ENCODE measurements at regions not wholly inside any gene's neighbourhood (a gene's known extent, or its start where the extent isn't known, plus 50 kb on each side); places are given as distances from the start of the nearest gene placed in this dataset.

DNA sequence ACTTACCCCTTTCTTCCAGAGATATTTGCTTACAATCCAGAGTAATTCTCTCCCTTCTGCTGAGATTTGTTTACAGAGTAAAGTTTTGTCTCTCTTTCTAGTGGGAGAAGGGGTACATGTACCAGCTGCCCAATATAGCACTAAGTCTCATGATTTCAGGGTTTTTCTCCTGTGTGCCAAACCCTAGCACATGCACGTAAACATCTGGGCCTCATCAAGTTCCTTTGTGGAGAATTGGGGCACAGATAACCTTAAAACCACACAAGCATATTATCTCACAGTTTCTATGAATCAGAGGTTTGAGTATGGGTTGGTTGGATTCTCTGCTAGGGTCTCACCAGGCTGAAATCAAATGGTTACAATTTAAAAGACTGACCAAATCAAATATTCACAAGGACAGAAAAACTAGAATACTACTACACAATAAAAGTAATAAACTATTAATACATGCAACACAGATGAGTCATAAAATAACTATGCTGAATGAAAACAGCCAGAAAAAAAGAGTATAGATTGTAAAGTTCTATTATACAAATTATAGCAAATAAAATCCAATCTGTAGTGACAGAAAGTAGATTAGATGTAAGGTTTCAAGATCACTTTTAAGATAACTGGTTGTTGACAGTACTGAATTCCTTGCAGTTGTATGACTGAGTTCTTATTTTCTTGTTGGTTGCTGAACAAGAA is 347.4 kb upstream of the PTBP2 start:
- H3K9me3 ChIP-seq: no peaks in the 10 kb centered on the region
- intact Hi-C loops (cut with DNase I): no loop called here
- 90% methylated on average over 1 of the region's 1 CpG; no CpG with 5 or more reads in 1 of the 2 donors for WGBS, 2 donors
- H3K27me3 ChIP-seq: no peaks in the 10 kb centered on the region
- H3K27ac ChIP-seq: no peak overlapping the region
- H3K4me1 ChIP-seq: no peaks in the 10 kb centered on the region
- no peak for DNase-seq
- no peaks in the 10 kb centered on the region for H3K36me3 ChIP-seq
- H3K4me3 ChIP-seq: no peak overlapping the region
- no peak for TF ChIP-seq POLR2A (IDR thresholded peaks at IDR 0.05)
- TF ChIP-seq, protein P1, sequence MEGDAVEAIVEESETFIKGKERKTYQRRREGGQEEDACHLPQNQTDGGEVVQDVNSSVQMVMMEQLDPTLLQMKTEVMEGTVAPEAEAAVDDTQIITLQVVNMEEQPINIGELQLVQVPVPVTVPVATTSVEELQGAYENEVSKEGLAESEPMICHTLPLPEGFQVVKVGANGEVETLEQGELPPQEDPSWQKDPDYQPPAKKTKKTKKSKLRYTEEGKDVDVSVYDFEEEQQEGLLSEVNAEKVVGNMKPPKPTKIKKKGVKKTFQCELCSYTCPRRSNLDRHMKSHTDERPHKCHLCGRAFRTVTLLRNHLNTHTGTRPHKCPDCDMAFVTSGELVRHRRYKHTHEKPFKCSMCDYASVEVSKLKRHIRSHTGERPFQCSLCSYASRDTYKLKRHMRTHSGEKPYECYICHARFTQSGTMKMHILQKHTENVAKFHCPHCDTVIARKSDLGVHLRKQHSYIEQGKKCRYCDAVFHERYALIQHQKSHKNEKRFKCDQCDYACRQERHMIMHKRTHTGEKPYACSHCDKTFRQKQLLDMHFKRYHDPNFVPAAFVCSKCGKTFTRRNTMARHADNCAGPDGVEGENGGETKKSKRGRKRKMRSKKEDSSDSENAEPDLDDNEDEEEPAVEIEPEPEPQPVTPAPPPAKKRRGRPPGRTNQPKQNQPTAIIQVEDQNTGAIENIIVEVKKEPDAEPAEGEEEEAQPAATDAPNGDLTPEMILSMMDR (IDR thresholded peaks at IDR 0.05): no peak

DNA sequence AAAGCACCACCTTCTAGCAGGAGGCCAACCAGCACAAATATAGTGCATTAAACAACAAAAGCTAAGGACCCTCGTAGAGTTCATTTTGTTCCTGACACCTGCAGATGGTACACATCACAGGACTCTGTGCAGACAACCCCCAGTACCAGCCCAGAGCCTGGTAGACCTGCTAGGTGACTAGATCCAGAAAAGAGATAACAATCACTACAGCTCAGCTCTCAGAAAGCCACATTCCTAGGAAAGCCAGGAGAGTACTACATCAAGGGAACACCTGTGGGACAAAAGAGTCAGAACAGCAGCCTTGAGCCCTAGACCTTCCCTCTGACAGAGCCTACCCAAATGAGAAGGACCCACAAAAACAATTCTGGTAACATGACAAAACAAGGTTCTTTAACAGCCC is 344.7 kb upstream of the PTBP2 start:
- Histone ChIP-seq H3K4me3 (no peak overlapping the region), H3K27me3 (no peaks in the 10 kb centered on the region), H3K27ac (no peak overlapping the region), H3K36me3 (no peaks in the 10 kb centered on the region), H3K4me1 (no peaks in the 10 kb centered on the region), H3K9me3 (no peaks in the 10 kb centered on the region)
- 60 to 88% methylated on average over 1 of the region's 1 CpG for WGBS, 2 donors
- TF ChIP-seq POLR2A (IDR thresholded peaks at IDR 0.05): no peak
- TF ChIP-seq, protein P1 (IDR thresholded peaks at IDR 0.05): no peak
- intact Hi-C loops (cut with DNase I): no loop called here
- DNase-seq: no peak

DNA sequence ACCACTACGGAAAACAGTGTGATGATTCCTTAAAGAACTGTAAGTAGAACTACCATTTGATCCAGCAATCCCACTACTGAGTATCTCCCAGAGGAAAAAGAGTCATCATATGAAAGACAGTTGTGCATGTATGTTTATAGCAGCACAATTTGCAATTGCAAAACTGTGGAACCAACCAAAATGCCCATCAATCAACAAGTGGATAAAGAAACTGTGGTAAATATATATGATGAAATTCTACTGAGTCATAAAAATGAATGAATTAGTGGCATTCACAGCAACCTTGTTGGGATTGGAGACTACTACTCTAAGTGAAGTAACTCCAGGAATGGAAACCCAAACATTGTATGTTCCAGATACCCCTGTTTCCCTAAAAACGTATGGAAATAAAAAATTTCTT is 337.0 kb upstream of the PTBP2 start:
- Histone ChIP-seq H3K36me3 (no peaks in the 10 kb centered on the region), H3K4me1 (peaks cover 0 to 10% (median 0%) of the 10 kb centered on the region in 3 donors), H3K27me3 (no peaks in the 10 kb centered on the region), H3K9me3 (peaks cover 0 to 16% (median 8%) of the 10 kb centered on the region in 3 donors), H3K27ac (no peak overlapping the region), H3K4me3 (no peak overlapping the region)
- DNase-seq: no peak
- TF ChIP-seq, protein P1 (IDR thresholded peaks at IDR 0.05): no peak
- WGBS, 2 donors: 66 to 74% methylated on average over 2 of the region's 2 CpGs
- intact Hi-C loops (cut with DNase I): no loop called here

DNA sequence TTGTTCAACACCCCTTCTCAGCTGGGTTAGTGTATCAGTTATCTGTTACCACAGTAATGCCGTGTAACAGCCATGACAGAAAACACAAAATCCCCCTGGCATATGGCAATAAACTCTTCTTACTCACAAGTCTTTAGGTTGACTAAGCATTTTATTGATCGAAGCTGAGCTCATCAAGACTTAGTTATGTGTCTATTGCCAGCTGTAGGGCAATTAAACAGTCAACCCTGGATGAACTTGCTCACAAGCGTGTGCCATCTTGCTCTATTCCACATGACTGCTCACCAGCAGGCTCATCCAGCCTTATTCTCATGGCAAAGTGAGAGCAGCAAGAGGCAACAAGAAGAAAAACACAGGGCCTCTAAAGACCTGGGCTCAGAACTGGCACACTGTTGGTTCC is 333.8 kb upstream of the PTBP2 start:
- WGBS, 2 donors: 40 to 74% methylated on average over 3 of the region's 3 CpGs
- intact Hi-C loops (cut with DNase I): no loop called here
- no peak overlapping the region for H3K27ac ChIP-seq
- peaks cover 0 to 8% (median 6%) of the 10 kb centered on the region in 3 donors for H3K9me3 ChIP-seq
- TF ChIP-seq POLR2A (IDR thresholded peaks at IDR 0.05): no peak
- TF ChIP-seq, protein P1 (IDR thresholded peaks at IDR 0.05): no peak
- no peak for DNase-seq
- H3K27me3 ChIP-seq: no peaks in the 10 kb centered on the region
- H3K36me3 ChIP-seq: no peaks in the 10 kb centered on the region
- H3K4me3 ChIP-seq: no peak overlapping the region
- peaks cover 0 to 10% (median 0%) of the 10 kb centered on the region in 3 donors for H3K4me1 ChIP-seq

DNA sequence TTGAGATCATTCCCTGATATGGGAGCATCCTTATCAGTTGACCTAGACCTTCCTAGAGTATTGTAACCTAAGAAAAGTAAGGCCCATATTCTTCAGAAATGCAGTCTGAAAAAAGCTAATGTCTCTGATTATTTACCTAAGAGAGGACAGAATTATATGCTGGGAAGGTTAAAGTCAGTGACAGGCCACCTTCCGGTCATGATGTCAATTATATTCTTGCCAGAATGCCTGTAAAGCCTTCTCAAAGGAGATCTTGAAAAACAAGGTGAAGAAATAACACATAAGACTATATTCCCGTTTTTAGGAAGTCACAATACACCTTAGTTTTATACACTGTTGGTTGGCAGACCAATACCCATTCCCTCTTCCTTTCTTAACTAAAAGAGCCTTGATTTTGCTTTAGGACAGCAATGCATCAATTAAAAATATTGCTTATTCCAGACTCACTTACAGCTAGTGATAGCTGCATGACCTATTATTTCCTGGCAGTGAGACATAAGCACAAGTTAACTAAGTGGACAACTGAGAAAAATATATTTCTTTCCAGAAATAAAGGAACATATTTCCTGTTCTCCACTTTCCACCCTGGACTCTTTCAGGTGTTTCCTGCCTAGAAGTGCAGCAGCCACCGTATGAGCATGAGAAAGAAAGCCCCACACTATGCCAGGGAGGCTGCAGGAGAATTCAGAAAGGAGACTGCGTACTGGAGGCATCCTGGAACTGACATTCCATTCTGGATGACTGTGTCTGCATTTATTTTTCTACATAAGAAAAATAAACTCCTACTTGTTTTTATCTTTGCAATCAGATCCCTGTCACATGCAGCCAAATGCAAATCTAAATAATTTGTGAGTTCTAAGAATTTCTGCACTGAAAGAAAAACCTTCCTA is 332.9 kb upstream of the PTBP2 start:
- intact Hi-C loops (cut with DNase I): no loop called here
- H3K27ac ChIP-seq: no peak overlapping the region
- 64 to 74% methylated on average over 4 of the region's 4 CpGs for WGBS, 2 donors

More for the DNA sequence above, 332.9 kb upstream of the PTBP2 start:
- H3K4me1 ChIP-seq: peaks cover 0 to 10% (median 0%) of the 10 kb centered on the region in 3 donors
- H3K9me3 ChIP-seq: peaks cover 0 to 4% (median 2%) of the 10 kb centered on the region in 3 donors
- H3K36me3 ChIP-seq: no peaks in the 10 kb centered on the region
- TF ChIP-seq, protein P1 (IDR thresholded peaks at IDR 0.05): no peak
- H3K4me3 ChIP-seq: no peak overlapping the region
- no peaks in the 10 kb centered on the region for H3K27me3 ChIP-seq
- DNase-seq: no peak
